Natural killer cell (primary cell): ENCODE measurements at regions not wholly inside any gene's neighbourhood (a gene's known extent, or its start where the extent isn't known, plus 50 kb on each side); places are given as distances from the start of the nearest gene placed in this dataset.

Experiments used
- ATAC-seq, 3 donors: fragments of 150-1000 bp in 2 of 3; fragments of 200-7000 bp in 1 of 3; cut with Tn5 transposase; 1 replicate in 1 of 3; 2 replicates in 2 of 3; pipeline ENCODE4 v1.10.0; 2021; ENCODE audit warnings: mild to moderate bottlenecking in 2 of 3, moderate library complexity in 2 of 3
- DNase-seq, 2 donors: peaks; one replicate each; pipeline versions ENCODE4 v3.0.0 to v3.0.0-alpha.2; 2013 to 2021; ENCODE audit warnings: mixed read lengths in 1 of 2
- H3K27ac ChIP-seq: one replicate; pipeline ENCODE4 v1.5.1; 2013; ENCODE audit warnings: mild to moderate bottlenecking, low read length
- H3K27me3 ChIP-seq: one replicate; pipeline ENCODE4 v1.6.1; 2013; ENCODE audit warnings: low read length; ENCODE audit not compliant: control insufficient read depth, insufficient read depth
- H3K36me3 ChIP-seq: one replicate; pipeline ENCODE4 v1.6.1; 2013; ENCODE audit warnings: low read length; ENCODE audit not compliant: control insufficient read depth, insufficient read depth
- H3K4me1 ChIP-seq: one replicate; pipeline ENCODE4 v1.6.1; 2013; ENCODE audit warnings: low read length; ENCODE audit not compliant: control insufficient read depth, insufficient read depth
- H3K4me3 ChIP-seq: one replicate; pipeline ENCODE4 v1.5.1; 2013; ENCODE audit warnings: low read length
- H3K9me3 ChIP-seq: one replicate; pipeline ENCODE4 v1.6.1; 2013; ENCODE audit warnings: low read length; ENCODE audit not compliant: control insufficient read depth, insufficient read depth
- H3K27ac Mint-ChIP-seq, 2 donors: one replicate each; pipeline ENCODE4 v1.8.0; 2022; ENCODE audit warnings: mild to moderate bottlenecking in 2 of 2, mixed read lengths in 2 of 2, moderate library complexity in 1 of 2
- H3K27me3 Mint-ChIP-seq, 2 donors: one replicate each; pipeline ENCODE4 v1.8.0; 2022; ENCODE audit warnings: low read depth in 2 of 2, mixed read lengths in 2 of 2
- H3K36me3 Mint-ChIP-seq: one replicate; pipeline ENCODE4 v1.8.0; 2022; ENCODE audit warnings: mixed read lengths
- H3K4me1 Mint-ChIP-seq, 2 donors: one replicate each; pipeline ENCODE4 v1.8.0; 2022; ENCODE audit warnings: mixed read lengths in 2 of 2
- H3K4me3 Mint-ChIP-seq: one replicate; pipeline ENCODE4 v1.8.0; 2022; ENCODE audit warnings: mild to moderate bottlenecking, moderate library complexity, mixed read lengths
- H3K9me3 Mint-ChIP-seq, 2 donors: one replicate each; pipeline ENCODE4 v1.8.0; 2022; ENCODE audit warnings: mixed read lengths in 2 of 2
- CTCF ChIP-seq: fragments of 200-600 bp; IDR thresholded peaks from one replicate; pipeline ENCODE4 v1.8.0; 2022; ENCODE audit warnings: antibody characterized with exemption
- WGBS: methylation state at CpG from one replicate; pipeline ENCODE4 v1.1.7; 2013; ENCODE audit warnings: missing lambda C conversion rate; ENCODE audit not compliant: insufficient coverage; 5-methylcytosine and 5-hydroxymethylcytosine counted together
- intact Hi-C: fragments of 100-400 bp; cut with micrococcal nuclease; formaldehyde crosslinking; loops from one replicate; pipeline ENCODE4 v1.14.2; 2022

GRCh38 chr4:121226362-121226761 lies 62.2 kb upstream of the TNIP3 start:
- Histone ChIP-seq H3K9me3 (no peaks in the 10 kb centered on the region), H3K27ac (no peak overlapping the region), H3K27me3 (no peaks in the 10 kb centered on the region), H3K36me3 (no peaks in the 10 kb centered on the region), H3K4me1 (no peaks in the 10 kb centered on the region), H3K4me3 (no peak overlapping the region)
- H3K27me3 Mint-ChIP-seq = peaks cover 6 to 12% of the 10 kb centered on the region in 2 donors
- DNase-seq (peak in 1 of 2 donors; percentile 30), ATAC-seq (no peak)
- no peak for TF ChIP-seq CTCF
- intact Hi-C loops = no loop called here
- no peaks in the 10 kb centered on the region for H3K36me3 Mint-ChIP-seq
- WGBS = 82% methylated on average over 4 of the region's 4 CpGs
- peaks cover 4 to 5% of the 10 kb centered on the region in 2 donors for H3K4me1 Mint-ChIP-seq
- no peaks in the 10 kb centered on the region for H3K9me3 Mint-ChIP-seq
- no peak overlapping the region for H3K27ac Mint-ChIP-seq
- no peak overlapping the region for H3K4me3 Mint-ChIP-seq

- Mint-ChIP-seq H3K4me1 (peaks cover 10 to 13% of the 10 kb centered on the region in 2 donors), H3K4me3 (no peak overlapping the region), H3K27ac (no peak overlapping the region), H3K9me3 (no peaks in the 10 kb centered on the region), H3K27me3 (peaks cover 6 to 17% of the 10 kb centered on the region in 2 donors), H3K36me3 (no peaks in the 10 kb centered on the region)
- intact Hi-C loops = no loop called here
- peak in 1 of 2 donors; percentile 46 for DNase-seq
- no peaks in the 10 kb centered on the region for H3K9me3 ChIP-seq
- no peaks in the 10 kb centered on the region for H3K36me3 ChIP-seq
- H3K4me3 ChIP-seq = no peak overlapping the region
- H3K27me3 ChIP-seq = no peaks in the 10 kb centered on the region
- WGBS = 0% methylated on average over 1 of the region's 1 CpG
- peak in 1 of 3 donors; percentile 41 for ATAC-seq
- no peak for TF ChIP-seq CTCF
- peaks cover 2% of the 10 kb centered on the region for H3K4me1 ChIP-seq
- no peak overlapping the region for H3K27ac ChIP-seq
Observed at GRCh38 chr4:121221608-121222007, 57.5 kb upstream of the TNIP3 start.

- H3K36me3 ChIP-seq = no peaks in the 10 kb centered on the region
- no peaks in the 10 kb centered on the region for H3K9me3 Mint-ChIP-seq
- peaks cover 6 to 21% of the 10 kb centered on the region in 2 donors for H3K27me3 Mint-ChIP-seq
- intact Hi-C loops = no loop called here
- no peaks in the 10 kb centered on the region for H3K9me3 ChIP-seq
- ATAC-seq (no peak), DNase-seq (no peak)
- no peak for TF ChIP-seq CTCF
- WGBS = no CpG with 5 or more reads among the region's 1 CpG
- no peaks in the 10 kb centered on the region for H3K36me3 Mint-ChIP-seq
- H3K4me3 Mint-ChIP-seq = no peak overlapping the region
- H3K27me3 ChIP-seq = no peaks in the 10 kb centered on the region
- H3K27ac ChIP-seq = no peak overlapping the region
- H3K4me1 ChIP-seq = peaks cover 2% of the 10 kb centered on the region
- H3K27ac Mint-ChIP-seq = no peak overlapping the region
- no peak overlapping the region for H3K4me3 ChIP-seq
- H3K4me1 Mint-ChIP-seq = peaks cover 10 to 13% of the 10 kb centered on the region in 2 donors
Observed at GRCh38 chr4:121221201-121221600, 57.1 kb upstream of the TNIP3 start.

DNA sequence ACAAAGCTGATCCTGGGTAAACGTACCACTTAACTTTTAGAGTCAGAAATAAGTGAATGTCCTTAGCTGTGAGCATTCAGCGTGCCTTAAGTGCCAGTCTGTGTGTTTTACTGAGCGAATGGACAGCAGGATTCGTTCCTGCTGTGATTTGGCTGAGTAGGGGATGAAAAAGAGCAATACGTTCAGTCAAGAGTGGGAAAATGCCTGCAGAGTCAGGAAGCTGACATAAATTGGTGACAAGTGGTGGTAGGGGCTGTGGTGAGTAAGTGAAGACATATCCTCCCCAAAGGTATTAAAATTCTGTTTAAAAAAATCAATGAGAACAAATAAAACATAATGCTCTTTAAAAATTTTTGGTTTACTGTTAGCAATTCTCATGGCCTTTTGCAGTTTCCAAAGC lies 56.6 kb upstream of the TNIP3 start:
- 60% methylated on average over 5 of the region's 5 CpGs for WGBS
- H3K4me3 ChIP-seq = no peak overlapping the region
- H3K4me3 Mint-ChIP-seq = no peak overlapping the region
- H3K27ac ChIP-seq = no peak overlapping the region
- no peaks in the 10 kb centered on the region for H3K27me3 ChIP-seq
- no peaks in the 10 kb centered on the region for H3K36me3 Mint-ChIP-seq
- no peaks in the 10 kb centered on the region for H3K9me3 Mint-ChIP-seq
- H3K36me3 ChIP-seq = no peaks in the 10 kb centered on the region
- no peak overlapping the region for H3K27ac Mint-ChIP-seq
- no peak for ATAC-seq
- peaks cover 10 to 13% of the 10 kb centered on the region in 2 donors for H3K4me1 Mint-ChIP-seq
- peaks cover 2% of the 10 kb centered on the region for H3K4me1 ChIP-seq
- H3K9me3 ChIP-seq = no peaks in the 10 kb centered on the region
- peak in 1 of 2 donors; percentile 45 for DNase-seq
- intact Hi-C loops = no loop called here
- peaks cover 2 to 23% of the 10 kb centered on the region in 2 donors for H3K27me3 Mint-ChIP-seq
- no peak for TF ChIP-seq CTCF
